Endothelial cell of umbilical vein (primary cell): ENCODE measurements at regions not wholly inside any gene's neighbourhood (a gene's known extent, or its start where the extent isn't known, plus 50 kb on each side); places are given as distances from the start of the nearest gene placed in this dataset.

Experiments
- BruUV-seq: library from RNA; stranded (reverse); fragments of 400-500 nt; replicated peaks from 2 replicates; lab custom pipeline; 2021; lab: Mats Ljungman, UMichigan
- CTCF ChIA-PET: fragments of 300-600, 350-600 bp; sonication (Branson Sonifier 250); formaldehyde crosslinking; loops from one replicate; lab custom pipeline; 2021; ENCODE audit warnings: antibody characterized with exemption, inconsistent platforms; lab: Charles Lee
- POLR2A ChIA-PET: fragments of 300-600, 350-600 bp; sonication (Branson Sonifier 250); formaldehyde crosslinking; loops from one replicate; lab custom pipeline; 2021; ENCODE audit warnings: antibody characterized with exemption, inconsistent platforms; lab: Charles Lee
- DNase-seq: peaks from one replicate; pipeline ENCODE4 v3.0.0-alpha.2; 2011; ENCODE audit warnings: low read depth, low spot score
- FAIRE-seq: peaks from 2 replicates; lab custom pipeline; 2011; peaks lifted over from hg19 to GRCh38; lab: Jason Lieb, UNC
- H2AFZ ChIP-seq: 2 replicates; pipeline ENCODE4 v1.6.0; 2012; ENCODE audit warnings: low read depth, low read length, control low read depth, inconsistent platforms
- H3K27ac ChIP-seq: 2 replicates; pipeline ENCODE4 v1.5.1; 2011; ENCODE audit warnings: low read depth, mild to moderate bottlenecking, control low read depth, low read length, moderate library complexity; ENCODE audit not compliant: insufficient read depth
- H3K27me3 ChIP-seq, 2 experiments: 2 replicates each; pipeline versions ENCODE4 v1.6.0 to v1.6.1; 2011; ENCODE audit warnings: low read length in 2 of 2, mixed read lengths in 1 of 2; ENCODE audit not compliant: control insufficient read depth in 2 of 2, insufficient read depth in 2 of 2
- H3K36me3 ChIP-seq, 2 experiments: 2 replicates in 1 of 2; 3 replicates in 1 of 2; pipeline ENCODE4 v1.5.1; 2011; ENCODE audit warnings: low read length in 2 of 2, mild to moderate bottlenecking in 1 of 2, moderate library complexity in 1 of 2; ENCODE audit not compliant: control insufficient read depth in 2 of 2, insufficient read depth in 2 of 2; ENCODE audit errors: extremely low read depth in 1 of 2
- H3K4me1 ChIP-seq: 3 replicates; pipeline ENCODE4 v1.5.1; 2011; ENCODE audit warnings: mild to moderate bottlenecking, low read length; ENCODE audit not compliant: control insufficient read depth, insufficient read depth; ENCODE audit errors: extremely low read depth
- H3K4me2 ChIP-seq: 2 replicates; pipeline ENCODE4 v1.6.1; 2011; ENCODE audit warnings: low read length, control low read depth, mixed read lengths; ENCODE audit not compliant: insufficient read depth
- H3K4me3 ChIP-seq, 3 experiments: fragments of 200-600 bp in 1 of 3; sonication (generic), shearing (Covaris generic) in 1 of 3; replicated peaks in 1 of 3; 2 replicates each; pipeline ENCODE4 v1.5.1; 2011 to 2016; ENCODE audit warnings: control low read depth in 3 of 3, low read length in 3 of 3, mild to moderate bottlenecking in 2 of 3, inconsistent platforms in 1 of 3, low read depth in 1 of 3, moderate library complexity in 1 of 3; ENCODE audit not compliant: insufficient read depth in 1 of 3
- H3K79me2 ChIP-seq: 2 replicates; pipeline ENCODE4 v1.6.0; 2012; ENCODE audit warnings: low read length, inconsistent platforms; ENCODE audit not compliant: control insufficient read depth, insufficient read depth
- H3K9ac ChIP-seq: replicated peaks from 2 replicates; pipeline ENCODE3; 2011; ENCODE audit warnings: low read length, control low read depth; ENCODE audit not compliant: insufficient read depth; ENCODE audit errors: extremely low read depth
- H3K9me1 ChIP-seq: replicated peaks from 3 replicates; pipeline ENCODE4 v1.6.0; 2011; ENCODE audit warnings: mild to moderate bottlenecking, low read length; ENCODE audit not compliant: control insufficient read depth, insufficient read depth; ENCODE audit errors: extremely low read depth
- H3K9me3 ChIP-seq: replicated peaks from 2 replicates; pipeline ENCODE4 v1.5.1; 2012; ENCODE audit warnings: low read length, inconsistent platforms; ENCODE audit not compliant: control insufficient read depth, insufficient read depth
- H4K20me1 ChIP-seq: replicated peaks from 2 replicates; pipeline ENCODE3; 2011; ENCODE audit warnings: mild to moderate bottlenecking, low read length; ENCODE audit not compliant: control insufficient read depth, insufficient read depth; ENCODE audit errors: extremely low read depth
- CTCF ChIP-seq, 2 donors: IDR thresholded peaks; 1 replicate in 1 of 2; 2 replicates in 1 of 2; pipeline ENCODE4 v1.5.1; 2011; ENCODE audit warnings: low read length in 2 of 2, mild to moderate bottlenecking in 2 of 2, moderate library complexity in 2 of 2, control low read depth in 1 of 2, inconsistent platforms in 1 of 2, low read depth in 1 of 2; ENCODE audit not compliant: insufficient read depth in 1 of 2; ENCODE audit errors: extremely low read depth in 1 of 2
- EZH2 ChIP-seq: IDR thresholded peaks from 2 replicates; pipeline ENCODE4 v1.6.1; 2012; ENCODE audit warnings: borderline replicate concordance, low read depth, mild to moderate bottlenecking, moderate library complexity, low read length, inconsistent platforms; ENCODE audit not compliant: severe bottlenecking
- FOS ChIP-seq: IDR thresholded peaks from 2 replicates; pipeline ENCODE4 v1.6.1; 2011; ENCODE audit warnings: mild to moderate bottlenecking, low read length, moderate library complexity, borderline replicate concordance; ENCODE audit not compliant: insufficient read depth
- GATA2 ChIP-seq: IDR thresholded peaks from 2 replicates; pipeline ENCODE4 v1.7.0; 2011; ENCODE audit warnings: low read depth, mild to moderate bottlenecking, moderate library complexity, mixed read lengths, low read length; ENCODE audit not compliant: insufficient read length, insufficient read depth
- JUN ChIP-seq: IDR thresholded peaks from 2 replicates; pipeline ENCODE4 v1.6.1; 2011; ENCODE audit warnings: borderline replicate concordance, low read depth; ENCODE audit not compliant: insufficient read length, insufficient read depth
- MAX ChIP-seq: IDR thresholded peaks from 2 replicates; pipeline ENCODE4 v1.6.1; 2011; ENCODE audit not compliant: insufficient read depth, insufficient read length
- MYC ChIP-seq: IDR thresholded peaks from one replicate; pipeline ENCODE4 v1.6.1; 2011; ENCODE audit warnings: mild to moderate bottlenecking, low read depth, low read length
- POLR2A ChIP-seq: IDR thresholded peaks from 2 replicates; pipeline ENCODE4 v1.6.1; 2012; ENCODE audit warnings: low read depth, mild to moderate bottlenecking, control low read depth, low read length
- POLR2AphosphoS5 ChIP-seq: IDR thresholded peaks from 2 replicates; pipeline ENCODE4 v1.6.1; 2012; ENCODE audit warnings: low read depth, mild to moderate bottlenecking, control low read depth, low read length, moderate library complexity; ENCODE audit not compliant: insufficient read depth
- dilution Hi-C: fragments of 300-500 bp; cut with MboI; formaldehyde crosslinking; loops from one replicate; pipeline ENCODE4 v1.15.0; 2019; ENCODE audit warnings: low sequenced_read_pairs; ENCODE audit not compliant: extremely low pct_ligation_motif_present
- intact Hi-C: fragments of 100-400 bp; cut with micrococcal nuclease; formaldehyde crosslinking; loops from one replicate; pipeline ENCODE4 v1.10.0; 2022

DNA sequence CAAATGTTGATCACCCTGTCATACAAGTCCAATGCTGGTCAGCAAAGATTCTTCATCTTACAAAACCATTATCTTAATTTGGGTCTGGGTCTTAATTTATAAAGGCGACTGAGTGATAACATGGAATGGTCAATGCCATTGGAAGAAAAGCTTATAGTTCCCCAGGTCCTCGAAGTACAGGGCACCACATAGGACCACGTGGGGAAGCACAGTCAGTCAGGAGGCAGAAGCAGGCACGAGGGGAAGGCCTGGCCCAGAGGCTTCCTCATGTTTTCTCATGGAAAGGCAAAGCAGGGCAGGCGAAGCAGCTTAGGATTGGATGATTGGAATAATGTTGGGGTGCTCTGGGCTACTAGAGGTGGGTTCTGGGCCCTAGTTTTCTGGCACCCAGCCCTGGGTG is 175.7 kb downstream of the FASLG start:
- dilution Hi-C loops: no loop called here
- H3K9me1 ChIP-seq: no peaks in the 10 kb centered on the region
- no peak overlapping the region for H3K4me3 ChIP-seq
- H3K4me2 ChIP-seq: no peak overlapping the region
- H3K9ac ChIP-seq: no peak overlapping the region
- intact Hi-C loops: no loop called here
- FAIRE-seq (no peak), DNase-seq (no peak)
- no peak overlapping the region for H3K27ac ChIP-seq
- H2AFZ ChIP-seq: no peak overlapping the region
- no peaks in the 10 kb centered on the region for H4K20me1 ChIP-seq
- H3K36me3 ChIP-seq: no peaks in the 10 kb centered on the region
- H3K4me1 ChIP-seq: no peaks in the 10 kb centered on the region
- BruUV-seq: no TSS peak
- ChIA-PET POLR2A (interaction anchor here (0.5 kb wide), 1 partner anchor 654 kb away, joined by 6 read pairs; no protein-coding TSS in a partner anchor), CTCF (interaction anchor here (0.9 to 3.3 kb wide), 3 partner anchors 8 to 15 kb away, joined by 3 to 13 read pairs (median 11); no protein-coding TSS in a partner anchor)
- TF ChIP-seq GATA2 (no peak), MAX (no peak), MYC (no peak), POLR2AphosphoS5 (no peak), EZH2 (no peak), JUN (no peak), POLR2A (no peak), FOS (no peak), CTCF (IDR thresholded peaks at IDR 0.05; ENCODE audit: extremely low read depth in 1 of 2, insufficient read depth in 1 of 2, low read depth in 1 of 2, low read length in 2 of 2) (no peak)
- no peaks in the 10 kb centered on the region for H3K79me2 ChIP-seq
- H3K9me3 ChIP-seq: no peaks in the 10 kb centered on the region
- H3K27me3 ChIP-seq: no peaks in the 10 kb centered on the region
